GM13976 (cell line): ENCODE measurements at regions not wholly inside any gene's neighbourhood (a gene's known extent, or its start where the extent isn't known, plus 50 kb on each side); places are given as distances from the start of the nearest gene placed in this dataset.

Experiments used
- DNase-seq: peaks from one replicate; pipeline ENCODE4 v3.0.0; 2012; ENCODE audit warnings: low spot score
- in situ Hi-C: fragments of 300-500 bp; cut with MboI; formaldehyde crosslinking; loops from one replicate; pipeline ENCODE4 v1.12.0; 2022; ENCODE audit warnings: low sequenced_read_pairs, mixed read lengths, inconsistent platforms; ENCODE audit not compliant: unreplicated experiment
- TF ChIP-seq, protein P1 (sequence below): IDR thresholded peaks from 2 replicates; pipeline ENCODE4 v1.5.1; 2012; ENCODE audit warnings: borderline replicate concordance, mild to moderate bottlenecking; ENCODE audit not compliant: insufficient read depth; ENCODE audit errors: extremely low read depth, missing control alignments, control extremely low read depth

DNA sequence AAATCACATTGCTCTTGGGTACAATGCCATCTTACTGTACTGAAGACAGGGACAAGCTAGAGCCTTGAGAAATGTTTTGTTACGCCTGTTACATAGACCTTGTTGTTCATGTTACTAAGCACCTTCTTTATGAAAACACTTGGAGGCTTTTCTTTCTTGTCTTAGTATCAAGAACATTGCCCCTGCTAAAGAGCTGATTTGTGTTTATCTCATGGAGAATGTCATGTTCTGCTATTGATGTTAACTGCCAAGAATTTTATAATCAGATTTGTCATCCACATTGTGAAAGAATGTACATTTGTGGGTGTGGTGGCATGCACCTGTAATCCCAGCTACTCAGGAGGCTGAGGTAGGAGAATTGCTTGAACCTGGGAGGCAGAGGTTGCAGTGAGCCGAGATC lies 431.3 kb upstream of the MDFIC2 start:
- DNase-seq = no peak
- TF ChIP-seq, protein P1, sequence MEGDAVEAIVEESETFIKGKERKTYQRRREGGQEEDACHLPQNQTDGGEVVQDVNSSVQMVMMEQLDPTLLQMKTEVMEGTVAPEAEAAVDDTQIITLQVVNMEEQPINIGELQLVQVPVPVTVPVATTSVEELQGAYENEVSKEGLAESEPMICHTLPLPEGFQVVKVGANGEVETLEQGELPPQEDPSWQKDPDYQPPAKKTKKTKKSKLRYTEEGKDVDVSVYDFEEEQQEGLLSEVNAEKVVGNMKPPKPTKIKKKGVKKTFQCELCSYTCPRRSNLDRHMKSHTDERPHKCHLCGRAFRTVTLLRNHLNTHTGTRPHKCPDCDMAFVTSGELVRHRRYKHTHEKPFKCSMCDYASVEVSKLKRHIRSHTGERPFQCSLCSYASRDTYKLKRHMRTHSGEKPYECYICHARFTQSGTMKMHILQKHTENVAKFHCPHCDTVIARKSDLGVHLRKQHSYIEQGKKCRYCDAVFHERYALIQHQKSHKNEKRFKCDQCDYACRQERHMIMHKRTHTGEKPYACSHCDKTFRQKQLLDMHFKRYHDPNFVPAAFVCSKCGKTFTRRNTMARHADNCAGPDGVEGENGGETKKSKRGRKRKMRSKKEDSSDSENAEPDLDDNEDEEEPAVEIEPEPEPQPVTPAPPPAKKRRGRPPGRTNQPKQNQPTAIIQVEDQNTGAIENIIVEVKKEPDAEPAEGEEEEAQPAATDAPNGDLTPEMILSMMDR = no peak
- in situ Hi-C loops = no loop called here

DNA sequence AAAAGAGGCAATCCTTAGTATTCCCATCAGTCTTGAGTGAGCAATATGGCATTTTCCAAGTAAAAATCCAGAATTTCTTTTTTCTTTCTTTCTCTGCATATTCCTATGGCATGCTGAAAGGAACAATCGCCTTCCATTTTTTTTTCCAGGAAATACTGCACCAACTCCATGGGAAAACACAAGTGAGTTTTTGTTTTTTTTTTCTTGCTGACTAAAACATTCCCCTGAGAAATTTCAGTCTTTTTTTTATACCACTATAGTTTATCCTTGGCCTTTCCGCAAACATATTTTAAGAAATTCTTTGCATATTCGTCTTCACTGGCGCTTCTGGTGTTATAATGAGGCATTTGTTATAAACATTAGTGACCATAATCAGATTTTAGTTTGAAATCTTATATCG lies 429.6 kb upstream of the MDFIC2 start:
- TF ChIP-seq, protein P1 = no peak
- in situ Hi-C loops = no loop called here

DNA sequence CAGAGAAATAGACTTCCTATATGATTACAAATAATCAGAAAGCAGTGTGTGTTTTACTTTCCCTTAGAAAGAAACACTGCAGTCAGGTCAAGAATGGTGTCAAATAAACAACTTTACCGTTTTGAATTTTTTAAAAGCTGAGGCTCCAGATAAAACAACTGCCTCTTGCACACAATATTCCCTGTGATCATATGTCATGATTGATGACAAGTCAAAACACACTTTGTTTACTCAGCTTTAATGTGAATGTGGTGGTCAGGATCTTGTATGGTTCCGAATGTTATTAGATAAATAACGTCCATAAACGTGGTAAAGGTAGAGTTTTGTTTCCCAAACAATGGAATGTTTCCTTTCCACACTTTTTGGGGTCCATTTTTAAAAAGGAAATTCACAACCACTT lies 428.4 kb upstream of the MDFIC2 start:
- DNase-seq = no peak
- in situ Hi-C loops = no loop called here
- TF ChIP-seq, protein P1 = no peak

More for the DNA sequence above, 429.6 kb upstream of the MDFIC2 start:
- DNase-seq = no peak

DNA sequence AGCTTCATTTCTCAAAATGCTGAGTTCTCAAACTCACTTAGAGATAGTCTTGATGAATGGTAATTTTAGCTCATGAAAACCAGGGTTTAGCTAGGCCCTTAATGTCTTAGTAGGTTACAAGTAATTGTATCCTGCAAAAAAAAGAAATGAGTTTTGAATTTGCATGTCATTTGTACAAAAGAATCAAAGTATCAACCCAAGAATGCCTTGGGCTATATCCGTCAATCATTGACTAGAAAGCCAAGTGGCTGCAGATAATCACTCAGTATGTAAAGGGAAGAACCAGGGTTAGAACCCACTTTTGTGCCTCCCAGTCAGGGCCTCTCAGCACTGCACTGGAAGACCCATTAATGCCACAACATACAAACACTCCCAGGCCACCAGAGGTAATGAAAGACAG lies 427.6 kb upstream of the MDFIC2 start:
- DNase-seq = no peak
- in situ Hi-C loops = no loop called here
- TF ChIP-seq, protein P1 = no peak

DNA sequence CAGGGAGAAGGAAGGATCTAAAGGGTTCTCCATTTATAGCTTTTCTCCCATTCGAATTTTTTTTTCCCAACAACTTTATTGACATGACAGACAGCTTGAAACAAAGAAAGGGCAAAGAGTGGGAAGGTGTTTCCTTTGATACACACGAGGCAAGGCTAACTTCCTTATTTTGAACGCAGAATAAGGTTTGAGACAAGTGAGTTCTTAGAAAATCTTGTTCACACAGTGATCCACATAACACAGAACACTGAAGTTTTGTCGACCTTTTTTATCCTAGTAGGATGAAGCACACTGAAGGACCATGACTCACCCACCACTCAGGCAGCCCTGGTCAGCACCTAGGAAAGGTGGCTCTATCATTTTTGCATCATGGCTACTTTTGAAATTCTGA lies 425.8 kb upstream of the MDFIC2 start:
- in situ Hi-C loops = no loop called here
- no peak for DNase-seq
- TF ChIP-seq, protein P1 = no peak

DNA sequence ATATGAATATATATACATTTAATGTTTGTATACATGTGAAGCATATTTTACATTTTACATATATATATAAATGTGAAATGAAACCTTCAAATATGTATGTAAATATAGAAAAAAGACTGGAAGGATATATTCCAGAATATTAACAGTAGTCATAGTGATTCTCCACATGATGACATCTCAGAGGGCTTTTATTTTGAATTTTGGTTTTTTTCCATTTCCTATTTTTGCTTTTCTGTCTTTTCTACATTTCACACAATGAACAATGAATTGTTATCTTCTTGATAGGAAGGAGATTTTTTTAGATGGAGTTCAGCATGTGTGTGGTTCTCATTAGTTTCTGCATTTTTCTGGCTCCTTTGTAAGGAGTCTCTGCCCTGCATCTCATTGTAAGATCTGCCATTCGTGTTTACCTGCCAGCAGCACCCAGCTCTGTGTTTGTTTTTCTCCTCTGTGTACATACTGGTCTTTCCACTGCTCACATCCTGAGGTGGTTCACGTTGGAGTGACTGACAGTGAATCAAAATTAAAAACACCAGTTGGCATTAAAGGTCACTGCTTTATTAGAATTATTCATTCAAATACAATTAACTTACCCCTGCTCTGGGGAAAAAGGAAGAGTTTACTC lies 425.3 kb upstream of the MDFIC2 start:
- TF ChIP-seq, protein P1 = no peak
- in situ Hi-C loops = no loop called here
- no peak for DNase-seq
